Psoas muscle (tissue), 7 donors: ENCODE measurements at regions not wholly inside any gene's neighbourhood (a gene's known extent, or its start where the extent isn't known, plus 50 kb on each side); places are given as distances from the start of the nearest gene placed in this dataset.

Source experiments
- ATAC-seq, 4 donors: fragments of 200-7000 bp; cut with Tn5 transposase; one replicate each; pipeline ENCODE4 v1.9.1; 2020; ENCODE audit warnings: moderate library complexity in 3 of 4, mild to moderate bottlenecking in 2 of 4
- DNase-seq, 2 donors: peaks; one replicate each; pipeline ENCODE4 v3.0.0-alpha.2; 2020
- H3K27ac ChIP-seq: fragments of 200-600 bp; one replicate; pipeline ENCODE4 v1.8.0; 2022
- H3K27me3 ChIP-seq, 3 donors: fragments of 200-600 bp in 1 of 3; one replicate each; pipeline versions ENCODE4 v1.6.1 to v1.8.0; 2013 to 2022; ENCODE audit warnings: low read length in 2 of 3, mild to moderate bottlenecking in 2 of 3, moderate library complexity in 1 of 3; ENCODE audit not compliant: insufficient read depth in 3 of 3
- H3K36me3 ChIP-seq, 2 donors: fragments of 200-600 bp in 1 of 2; one replicate each; pipeline versions ENCODE4 v1.6.1 to v1.8.0; 2013 to 2022; ENCODE audit warnings: low read depth in 1 of 2, mild to moderate bottlenecking in 1 of 2, moderate library complexity in 1 of 2; ENCODE audit not compliant: insufficient read depth in 1 of 2
- H3K4me1 ChIP-seq: fragments of 200-600 bp; one replicate; pipeline ENCODE4 v1.8.0; 2022
- H3K4me3 ChIP-seq: fragments of 200-600 bp; one replicate; pipeline ENCODE4 v1.8.0; 2022; ENCODE audit warnings: mild to moderate bottlenecking
- H3K9me3 ChIP-seq: fragments of 200-600 bp; one replicate; pipeline ENCODE4 v1.8.0; 2022
- WGBS, 3 donors: extraction: QIAGEN DNeasy Blood & Tissue Kit; methylation state at CpG; one replicate each; pipeline versions ENCODE4 v1.1.6 to v1.1.7; 2013; 5-methylcytosine and 5-hydroxymethylcytosine counted together
- intact Hi-C, 2 donors: fragments of 100-400 bp; cut with DNase I; formaldehyde crosslinking; loops; one replicate each; pipeline versions ENCODE4 v1.11.0 to v1.14.2; 2022
- TF ChIP-seq, protein P1 (sequence below): fragments of 200-600 bp; IDR thresholded peaks from one replicate; pipeline ENCODE4 v1.8.0; 2022; ENCODE audit warnings: antibody characterized with exemption
- donor health status: healthy with polysubstance abuse.
- donor health status: DM: no; HTN: no; CAD: no; lungs with moderate emphysema.
- donor health status: Bipolar disorder and iron deficiency.
- donor health status: healthy.
- donor health status: DM: yes; HTN: yes; CAD: no.
- donor health status: DM: no; HTN: no; CAD: no.
- donor health status: DM: yes; HTN: yes; CAD: no.

DNA sequence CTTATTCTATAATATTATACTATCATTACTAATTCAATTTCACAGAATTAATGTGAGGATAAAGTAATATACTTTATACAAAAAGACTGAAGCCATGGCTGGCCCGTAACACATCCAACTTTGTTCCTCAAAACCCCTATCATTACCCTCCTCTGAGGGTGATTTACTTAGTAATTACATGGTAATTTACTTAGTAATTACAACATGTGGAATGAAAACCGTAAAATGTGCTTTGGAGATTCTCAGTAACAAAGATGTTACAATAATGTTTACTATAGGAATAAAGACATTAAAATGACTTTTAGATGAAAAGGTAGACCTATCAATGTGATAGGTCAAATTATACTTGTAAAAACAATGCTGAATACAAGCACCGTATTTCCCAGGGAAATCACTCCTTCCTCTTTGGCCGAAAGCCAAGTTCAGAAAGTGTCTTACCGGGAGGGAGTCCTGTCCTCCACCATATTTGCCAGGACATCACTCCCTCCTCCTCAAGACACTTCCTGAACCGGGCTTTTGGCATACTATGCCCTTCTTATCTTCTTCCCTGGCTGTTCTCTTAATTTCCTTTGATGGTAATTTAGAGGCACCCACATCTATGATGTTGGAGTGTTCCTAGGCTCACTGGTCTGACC, 1047.8 kb downstream of the SOCS6 start:
- no peaks in the 10 kb centered on the region for H3K27me3 ChIP-seq
- ATAC-seq (no peak), DNase-seq (no peak)
- H3K27ac ChIP-seq, result no peak overlapping the region
- no peaks in the 10 kb centered on the region for H3K36me3 ChIP-seq
- TF ChIP-seq, protein P1, sequence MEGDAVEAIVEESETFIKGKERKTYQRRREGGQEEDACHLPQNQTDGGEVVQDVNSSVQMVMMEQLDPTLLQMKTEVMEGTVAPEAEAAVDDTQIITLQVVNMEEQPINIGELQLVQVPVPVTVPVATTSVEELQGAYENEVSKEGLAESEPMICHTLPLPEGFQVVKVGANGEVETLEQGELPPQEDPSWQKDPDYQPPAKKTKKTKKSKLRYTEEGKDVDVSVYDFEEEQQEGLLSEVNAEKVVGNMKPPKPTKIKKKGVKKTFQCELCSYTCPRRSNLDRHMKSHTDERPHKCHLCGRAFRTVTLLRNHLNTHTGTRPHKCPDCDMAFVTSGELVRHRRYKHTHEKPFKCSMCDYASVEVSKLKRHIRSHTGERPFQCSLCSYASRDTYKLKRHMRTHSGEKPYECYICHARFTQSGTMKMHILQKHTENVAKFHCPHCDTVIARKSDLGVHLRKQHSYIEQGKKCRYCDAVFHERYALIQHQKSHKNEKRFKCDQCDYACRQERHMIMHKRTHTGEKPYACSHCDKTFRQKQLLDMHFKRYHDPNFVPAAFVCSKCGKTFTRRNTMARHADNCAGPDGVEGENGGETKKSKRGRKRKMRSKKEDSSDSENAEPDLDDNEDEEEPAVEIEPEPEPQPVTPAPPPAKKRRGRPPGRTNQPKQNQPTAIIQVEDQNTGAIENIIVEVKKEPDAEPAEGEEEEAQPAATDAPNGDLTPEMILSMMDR, result no peak
- H3K9me3 ChIP-seq, result no peaks in the 10 kb centered on the region
- 43 to 53% (median 50%) methylated on average over 6 of the region's 6 CpGs for WGBS, 3 donors
- intact Hi-C loops, result no loop called here
- H3K4me1 ChIP-seq, result no peaks in the 10 kb centered on the region
- no peak overlapping the region for H3K4me3 ChIP-seq

DNA sequence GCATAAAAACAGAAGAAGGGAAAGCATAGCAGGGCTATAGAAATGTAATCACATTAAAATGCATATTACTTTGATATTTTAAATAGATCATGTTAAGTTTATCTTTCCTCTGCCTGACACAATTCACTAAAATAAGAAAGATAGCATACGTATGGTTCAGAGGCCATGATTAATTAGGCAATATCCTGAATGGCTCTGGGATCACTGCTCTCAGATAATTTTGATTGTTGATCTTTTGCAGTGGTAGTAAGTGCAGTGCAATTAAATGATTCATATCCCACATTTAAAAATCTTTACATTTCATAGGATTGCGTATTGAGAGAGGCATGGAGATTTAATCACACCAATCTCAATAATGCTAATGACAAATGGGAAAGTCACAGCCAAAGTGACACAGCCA, 1040.7 kb downstream of the SOCS6 start:
- Histone ChIP-seq H3K4me1 (no peaks in the 10 kb centered on the region), H3K27ac (no peak overlapping the region), H3K27me3 (no peaks in the 10 kb centered on the region), H3K4me3 (no peak overlapping the region), H3K9me3 (no peaks in the 10 kb centered on the region), H3K36me3 (no peaks in the 10 kb centered on the region)
- ATAC-seq, result no peak
- TF ChIP-seq, protein P1, result no peak
- no peak for DNase-seq
- WGBS, 3 donors, result 85 to 91% (median 86%) methylated on average over 2 of the region's 2 CpGs
- intact Hi-C loops, result no loop called here

- no peak overlapping the region for H3K27ac ChIP-seq
- TF ChIP-seq, protein P1, result no peak
- ATAC-seq (no peak), DNase-seq (no peak)
- H3K4me3 ChIP-seq, result no peak overlapping the region
- H3K4me1 ChIP-seq, result no peaks in the 10 kb centered on the region
- intact Hi-C loops, result no loop called here
- no peaks in the 10 kb centered on the region for H3K9me3 ChIP-seq
- no peaks in the 10 kb centered on the region for H3K36me3 ChIP-seq
- H3K27me3 ChIP-seq, result no peaks in the 10 kb centered on the region
- WGBS, 3 donors, result 49 to 62% (median 53%) methylated on average over 3 of the region's 3 CpGs
Observed at GRCh38 chr18:71329114-71329513, 1040.3 kb downstream of the SOCS6 start.

DNA sequence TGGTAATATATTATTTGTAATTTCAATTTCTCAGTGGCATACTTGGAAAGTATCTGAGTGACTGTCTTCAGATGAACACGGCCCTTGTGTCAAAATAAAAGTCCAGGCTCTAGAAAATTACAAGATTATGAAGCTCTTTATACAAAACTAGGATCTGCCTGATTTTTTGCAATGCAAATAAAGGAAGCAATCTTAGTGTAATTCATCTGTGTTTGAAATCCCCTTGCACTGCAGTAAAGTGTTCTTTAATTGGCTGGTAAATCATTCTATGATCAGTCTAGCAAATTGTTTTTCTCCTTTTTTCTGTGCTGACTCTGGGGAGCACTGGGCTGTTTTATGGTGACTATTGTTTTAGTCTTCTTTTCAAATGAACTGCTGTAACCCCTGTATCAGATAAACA, 1039.0 kb downstream of the SOCS6 start:
- Histone ChIP-seq H3K27me3 (no peaks in the 10 kb centered on the region), H3K4me3 (no peak overlapping the region), H3K36me3 (no peaks in the 10 kb centered on the region), H3K9me3 (no peaks in the 10 kb centered on the region), H3K4me1 (no peaks in the 10 kb centered on the region), H3K27ac (no peak overlapping the region)
- TF ChIP-seq, protein P1, result no peak
- DNase-seq (no peak), ATAC-seq (no peak)
- WGBS, 3 donors, result 9 to 17% (median 13%) methylated on average over 1 of the region's 1 CpG
- intact Hi-C loops, result no loop called here

GRCh38 chr18:71327441-71327840, 1038.6 kb downstream of the SOCS6 start:
- Histone ChIP-seq H3K27ac (no peak overlapping the region), H3K36me3 (no peaks in the 10 kb centered on the region), H3K4me3 (no peak overlapping the region), H3K4me1 (no peaks in the 10 kb centered on the region), H3K9me3 (no peaks in the 10 kb centered on the region), H3K27me3 (no peaks in the 10 kb centered on the region)
- intact Hi-C loops, result no loop called here
- ATAC-seq (no peak), DNase-seq (no peak)
- TF ChIP-seq, protein P1, result no peak
- WGBS, 3 donors, result 27 to 38% (median 34%) methylated on average over 5 of the region's 5 CpGs
